GM19043 (cell line): ENCODE measurements at regions not wholly inside any gene's neighbourhood (a gene's known extent, or its start where the extent isn't known, plus 50 kb on each side); places are given as distances from the start of the nearest gene placed in this dataset.

Experiments
- ATAC-seq: cut with Tn5 transposase; IDR thresholded peaks from one replicate; pipeline ENCODE4 v1.9.1; 2021; ENCODE audit warnings: low read depth; ENCODE audit not compliant: unreplicated experiment

GRCh38 chr17:79379700-79380445, 231.0 kb downstream of the RBFOX3 start:
- ATAC-seq, result no peak

DNA sequence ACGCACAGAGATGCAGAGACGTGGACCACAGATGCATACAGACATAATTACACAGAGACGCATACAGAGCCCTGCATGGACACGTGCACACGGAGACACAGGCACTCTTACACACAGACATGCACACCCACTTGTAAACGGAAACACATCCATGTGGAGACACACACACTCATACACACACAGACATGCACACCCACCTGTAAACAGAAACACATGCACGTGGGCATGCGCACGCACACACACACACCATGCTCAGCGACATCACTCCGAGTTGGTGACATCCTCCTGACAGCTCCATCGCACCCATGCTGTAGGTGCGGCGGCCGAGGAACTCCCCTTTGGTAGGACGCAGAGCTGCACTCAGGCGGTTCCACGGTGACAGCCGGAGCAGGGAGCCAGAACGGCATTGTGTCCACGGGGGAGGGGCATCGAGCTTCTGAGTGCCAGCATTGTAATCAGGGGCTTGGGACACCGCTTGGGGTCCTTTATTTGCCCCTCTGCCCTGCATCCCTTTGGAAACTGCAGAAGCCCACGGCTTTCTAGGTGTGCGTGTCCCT, 233.5 kb downstream of the RBFOX3 start:
- no peak for ATAC-seq

DNA sequence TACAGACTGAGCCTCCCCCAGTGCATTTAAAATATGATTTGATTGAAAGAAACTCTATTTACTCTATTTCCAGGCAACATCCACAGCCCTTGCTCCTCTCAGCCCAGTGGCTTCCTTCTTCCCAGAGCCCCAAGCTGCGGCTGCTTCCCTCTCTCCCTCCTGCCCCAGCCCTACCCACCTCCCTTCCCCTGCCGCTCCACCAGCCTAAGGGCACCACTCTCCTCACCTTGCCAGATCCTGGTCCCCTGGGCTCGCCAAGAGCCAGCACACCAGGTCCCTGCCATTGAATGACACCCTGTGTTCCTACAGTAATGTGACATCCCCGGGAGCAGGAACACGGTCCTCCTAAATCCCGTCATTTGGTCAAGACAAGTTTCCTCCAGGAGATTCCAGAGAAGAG, 236.0 kb downstream of the RBFOX3 start:
- no peak for ATAC-seq

DNA sequence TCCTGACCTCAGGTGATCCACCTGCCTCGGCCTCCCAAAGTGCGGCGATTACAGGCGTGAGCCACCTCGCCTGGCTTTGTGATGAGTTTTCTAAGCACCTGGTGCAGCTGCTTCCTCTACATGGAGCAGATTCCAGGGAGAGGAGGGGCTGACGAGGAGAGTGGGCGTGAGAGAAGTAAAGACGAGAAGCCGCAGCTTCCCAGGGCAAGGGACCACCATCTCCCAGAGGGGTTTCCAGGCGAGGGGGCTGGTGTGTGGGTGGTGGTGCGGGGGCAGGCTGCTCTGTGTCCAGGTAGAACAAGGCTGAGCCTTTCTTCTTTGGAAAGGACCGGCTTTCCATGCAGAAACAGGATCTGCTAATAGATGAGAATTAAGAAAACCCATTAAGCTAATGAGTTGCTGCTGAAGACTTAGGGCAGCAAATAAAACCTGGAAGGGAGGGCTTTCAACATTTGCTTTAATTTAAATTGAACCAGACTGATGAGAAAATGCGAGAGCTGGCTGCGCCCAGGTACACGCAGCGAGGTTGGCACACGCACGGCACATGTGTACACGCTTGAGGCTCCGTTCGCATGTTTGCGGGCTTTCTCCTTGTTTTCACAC, 236.7 kb downstream of the RBFOX3 start:
- no peak for ATAC-seq

- ATAC-seq, result no peak
Measured at GRCh38 chr17:79372470-79373238, 238.2 kb downstream of the RBFOX3 start.

DNA sequence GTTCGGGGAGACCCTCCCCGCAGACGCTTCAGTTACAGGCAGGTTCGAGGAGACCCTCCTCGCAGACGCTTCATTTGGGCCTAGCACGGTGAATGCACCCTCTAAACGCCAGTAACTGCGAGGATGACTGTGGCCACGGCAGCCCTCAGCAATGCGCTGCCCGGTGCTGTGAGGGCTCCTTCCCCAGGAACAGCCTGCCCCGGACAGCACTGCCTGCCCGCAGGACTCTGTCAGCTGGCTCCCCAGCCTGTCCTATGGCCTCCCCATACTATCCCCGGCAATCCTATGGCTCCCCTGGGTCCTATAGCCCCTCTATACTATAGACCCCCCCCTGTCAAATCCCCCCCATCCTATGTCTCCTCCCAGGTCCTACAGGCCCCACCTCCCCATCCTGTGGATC, 238.9 kb downstream of the RBFOX3 start:
- no peak for ATAC-seq

DNA sequence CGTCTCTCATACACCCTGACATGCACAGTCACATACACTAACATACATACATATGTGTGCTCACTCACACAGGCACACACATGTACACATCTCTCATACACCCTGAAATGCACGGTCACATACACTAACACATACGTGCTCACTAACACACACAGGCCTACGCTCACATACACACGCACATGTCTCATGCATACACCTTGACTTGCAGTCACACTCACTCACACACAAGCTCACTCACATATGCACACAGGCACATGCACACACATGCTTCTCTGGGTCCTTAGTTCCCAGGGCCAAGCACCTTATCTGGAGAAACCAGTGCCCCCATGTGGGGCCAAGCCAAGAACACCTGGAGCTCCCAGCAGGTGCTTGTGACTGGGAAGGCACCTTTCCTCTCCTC, 240.3 kb downstream of the RBFOX3 start:
- ATAC-seq, result no peak

DNA sequence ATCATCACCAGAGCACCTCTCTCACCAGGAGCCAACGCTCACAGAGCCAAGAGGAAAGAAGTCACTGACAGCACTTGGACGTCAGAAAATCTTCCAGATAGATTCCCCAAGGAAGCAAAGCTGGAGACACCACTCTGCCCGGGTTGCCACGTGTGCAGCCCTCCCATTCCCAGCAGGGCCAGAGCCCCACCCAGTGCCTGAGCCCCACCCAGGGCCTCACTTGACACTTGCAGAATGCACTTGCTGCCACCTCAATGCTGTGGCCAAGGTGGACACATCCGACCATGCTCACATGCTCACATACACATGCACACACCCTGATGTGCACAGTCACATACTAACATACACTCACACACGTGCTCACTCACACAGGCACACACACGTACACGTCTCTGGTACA, 240.7 kb downstream of the RBFOX3 start:
- ATAC-seq, result no peak

- ATAC-seq, result no peak
Measured at GRCh38 chr17:79369532-79369931, 241.3 kb downstream of the RBFOX3 start.

- no peak for ATAC-seq
Measured at GRCh38 chr17:79369001-79369400, 241.8 kb downstream of the RBFOX3 start.

DNA sequence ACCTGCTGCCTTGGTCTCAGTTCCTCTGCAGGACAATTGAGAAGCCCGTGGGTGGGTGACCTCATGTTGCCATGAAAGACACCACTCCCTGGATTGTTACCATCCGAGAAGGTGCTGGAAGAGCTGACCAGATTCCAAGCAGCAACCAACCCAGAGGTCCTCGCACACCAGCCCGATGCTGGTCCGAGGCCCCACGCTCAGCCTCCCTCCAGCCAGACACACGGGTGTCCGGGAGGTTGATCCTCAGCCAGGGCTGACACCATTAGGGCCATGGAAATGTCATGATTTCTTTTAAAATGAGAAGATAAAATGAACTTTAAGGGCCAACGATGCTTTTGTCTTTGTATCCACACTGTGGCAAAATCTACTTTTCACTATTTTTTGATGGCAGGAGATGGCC, 242.3 kb downstream of the RBFOX3 start:
- ATAC-seq, result no peak

DNA sequence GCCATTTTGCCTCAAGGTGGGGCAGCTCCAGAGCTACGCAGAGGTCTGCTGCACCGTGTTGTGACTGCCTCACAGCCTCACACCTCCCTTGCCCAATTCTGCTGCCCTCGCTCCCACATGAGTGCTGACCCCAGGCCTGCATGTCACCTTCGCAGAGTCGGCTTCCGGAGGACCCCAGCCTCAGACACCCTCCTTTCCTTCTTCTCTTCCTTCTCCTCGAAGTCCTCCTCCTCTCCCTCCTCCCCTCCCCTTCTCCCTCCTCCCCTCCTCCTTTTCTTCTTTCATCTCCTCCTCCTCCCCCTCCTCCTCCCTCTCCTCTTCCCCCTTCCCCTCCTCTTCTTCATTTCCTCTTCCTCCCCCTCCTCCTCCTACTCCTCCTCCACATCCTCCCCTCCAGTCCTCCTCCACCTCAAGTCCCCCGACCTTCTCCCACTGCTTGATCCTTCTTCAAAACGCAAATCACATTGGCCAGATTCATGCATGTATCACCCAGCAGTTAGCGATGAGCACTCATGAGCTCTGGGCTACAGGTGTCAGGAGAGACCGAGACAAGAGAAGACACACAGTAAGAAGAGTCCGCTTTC, 243.8 kb downstream of the RBFOX3 start:
- ATAC-seq, result no peak

- no peak for ATAC-seq
Measured at GRCh38 chr17:79365836-79366770, 244.7 kb downstream of the RBFOX3 start.

GRCh38 chr17:79365351-79365750, 245.5 kb downstream of the RBFOX3 start:
- ATAC-seq, result no peak

DNA sequence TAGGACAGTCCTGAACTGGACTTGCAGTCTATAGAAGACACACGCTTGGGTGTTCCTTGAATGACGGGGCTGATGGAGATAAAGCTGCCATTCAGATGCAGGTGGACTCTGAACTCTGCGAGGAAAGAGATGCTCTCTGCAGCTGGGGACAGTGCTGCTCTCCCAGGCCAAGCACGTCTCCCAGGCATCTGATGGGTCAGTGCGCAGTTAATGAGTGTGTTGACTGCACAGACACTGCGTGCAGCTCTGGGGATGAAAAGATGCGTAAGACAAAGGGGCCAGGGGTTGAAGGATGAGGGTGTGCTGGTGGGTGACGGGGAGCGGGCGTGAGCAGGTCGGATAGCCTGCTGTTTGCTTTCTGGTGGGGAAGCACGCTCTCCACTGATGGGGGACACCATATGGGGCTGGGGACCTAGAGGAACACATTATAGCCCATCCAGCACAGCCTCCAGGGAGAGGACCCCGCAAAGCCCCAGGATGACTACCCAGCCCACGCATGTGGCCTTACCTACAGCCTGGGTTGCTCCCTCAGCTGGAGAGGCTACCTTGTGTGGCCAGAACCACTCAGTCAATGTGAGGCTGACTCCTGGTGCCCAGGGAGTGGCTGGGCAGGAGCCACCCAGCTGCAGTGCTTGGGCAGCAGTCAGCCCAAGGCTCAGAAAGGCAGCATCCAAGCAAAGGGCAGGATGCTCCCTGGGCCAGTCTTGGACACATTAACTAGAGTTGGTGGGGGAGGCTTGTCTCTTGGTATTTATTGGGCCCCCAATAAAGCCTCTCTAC, 246.3 kb downstream of the RBFOX3 start:
- no peak for ATAC-seq

- no peak for ATAC-seq
Measured at GRCh38 chr17:79363552-79364275, 247.1 kb downstream of the RBFOX3 start.

GRCh38 chr17:79362772-79363305, 248.0 kb downstream of the RBFOX3 start:
- no peak for ATAC-seq
